ENCODE measurements at regions not wholly inside any gene's neighbourhood (a gene's known extent, or its start where the extent isn't known, plus 50 kb on each side); places are given as distances from the start of the nearest gene placed in this dataset.
A peak's percentile ranks its signal among the peaks of the same experiment; 100 is the strongest.

GRCh38 chr14:35944847-35945246, 118.7 kb downstream of the BRMS1L start:
- FAIRE-seq (no peak), ATAC-seq (peak; percentile 42; the same call in 1 of the 3 replicates), DNase-seq (ENCODE audit: extremely low read depth in 1 of 4, low spot score in 3 of 4) (peak; percentile 5 to 11 (median 5))
- Histone ChIP-seq H2AFZ (ENCODE audit: low read depth, low read length) (no peak overlapping the region), H3K9me1 (ENCODE audit: control insufficient read depth, insufficient read depth, low read length) (no peaks in the 10 kb centered on the region), H3K4me3 (no peak overlapping the region), H3K9ac (ENCODE audit: insufficient read depth in 1 of 2, low read depth in 2 of 2, low read length in 2 of 2) (no peak overlapping the region), H4K20me1 (replicated peaks; ENCODE audit: control insufficient read depth, insufficient read depth, low read length) (no peaks in the 10 kb centered on the region), H3K4me1 (replicated peaks in 1 of 2; ENCODE audit: control insufficient read depth in 2 of 2, insufficient read depth in 2 of 2, low read length in 2 of 2) (no peaks in the 10 kb centered on the region), H3K9me3 (replicated peaks; ENCODE audit: control insufficient read depth, insufficient read depth, low read depth, low read length) (no peaks in the 10 kb centered on the region), H3K27me3 (ENCODE audit: control insufficient read depth in 2 of 2, insufficient read depth in 2 of 2, low read length in 2 of 2) (peaks cover 0 to 6% of the 10 kb centered on the region in 2 experiments; a peak in 3 of 5 replicates), H3K27ac (ENCODE audit: extremely low read depth, low read depth, low read length) (no peak overlapping the region), H3K4me2 (ENCODE audit: insufficient read depth, low read length) (no peak overlapping the region), H3K36me3 (ENCODE audit: control insufficient read depth, insufficient read depth, low read length) (no peaks in the 10 kb centered on the region), H3K79me2 (ENCODE audit: control insufficient read depth, insufficient read depth, low read length) (no peaks in the 10 kb centered on the region)
- intact Hi-C loops (cut with micrococcal nuclease), result no loop called here
- POLR2A ChIA-PET, result no interaction called here
- CTCF ChIA-PET (ENCODE audit: low intra/inter-chr PET ratio), result no interaction called here
- TF ChIP-seq CBFA2T3 (IDR thresholded peaks at IDR 0.05) (no peak), SPI1 (IDR thresholded peaks at IDR 0.05; ENCODE audit: borderline replicate concordance, low read depth, low read length) (no peak), ASH1L (IDR thresholded peaks at IDR 0.05; ENCODE audit: borderline replicate concordance, low read depth, partially characterized antibody) (no peak), ESRRB (CRISPR knock-in tag; IDR thresholded peaks at IDR 0.05; ENCODE audit: borderline replicate concordance) (no peak), FUS (optimal IDR thresholded peaks at IDR 0.05; ENCODE audit: low read depth, low read length) (no peak), POLR2AphosphoS5 (IDR thresholded peaks at IDR 0.05; ENCODE audit: control insufficient read depth, insufficient read depth, low read depth, low read length) (no peak), JUNB (CRISPR knock-in tag; conservative IDR thresholded peaks at IDR 0.05) (no peak), RBM15 (IDR thresholded peaks at IDR 0.05; ENCODE audit: insufficient read depth, low read length) (no peak), ZNF174 (CRISPR knock-in tag; IDR thresholded peaks at IDR 0.05) (no peak), STAT6 (CRISPR knock-in tag; IDR thresholded peaks at IDR 0.05) (no peak), HNRNPH1 (optimal IDR thresholded peaks at IDR 0.05; ENCODE audit: low read depth, low read length) (no peak), TCFL5 (CRISPR knock-in tag; conservative IDR thresholded peaks at IDR 0.05) (no peak)
- WGBS (ENCODE audit: insufficient coverage, low coverage, missing lambda C conversion rate), result 7% methylated on average over 4 of the region's 5 CpGs
- no TSS peak for BruUV-seq (replicated peaks)
- in situ Hi-C loops (cut with MboI), result no loop called here

Data from K562 (cell line).